Aorta (tissue), 5 donors: ENCODE measurements at regions not wholly inside any gene's neighbourhood (a gene's known extent, or its start where the extent isn't known, plus 50 kb on each side); places are given as distances from the start of the nearest gene placed in this dataset.

Experiments used
- ATAC-seq: fragments of 200-7000 bp; cut with Tn5 transposase; one replicate; pipeline ENCODE4 v1.9.1; 2022; ENCODE audit warnings: moderate library complexity; ENCODE audit not compliant: low FRiP score
- DNase-seq, 2 donors: peaks; one replicate each; pipeline ENCODE4 v3.0.0-alpha.2; 2020
- H3K27ac ChIP-seq, 2 donors: one replicate each; pipeline ENCODE4 v1.5.1; 2013; ENCODE audit warnings: low read length in 2 of 2, mild to moderate bottlenecking in 2 of 2, moderate library complexity in 2 of 2, control low read depth in 1 of 2, inconsistent platforms in 1 of 2, low read depth in 1 of 2
- H3K27me3 ChIP-seq, 2 donors: one replicate each; pipeline ENCODE4 v1.6.1; 2013; ENCODE audit warnings: control low read depth in 1 of 2, low read length in 1 of 2, mild to moderate bottlenecking in 1 of 2, moderate library complexity in 1 of 2; ENCODE audit not compliant: insufficient read depth in 2 of 2, control insufficient read depth in 1 of 2
- H3K36me3 ChIP-seq, 2 donors: one replicate each; pipeline ENCODE4 v1.6.1; 2013; ENCODE audit warnings: control low read depth in 1 of 2, low read length in 1 of 2, mild to moderate bottlenecking in 1 of 2; ENCODE audit not compliant: insufficient read depth in 2 of 2, control insufficient read depth in 1 of 2
- H3K4me1 ChIP-seq, 2 donors: one replicate each; pipeline ENCODE4 v1.6.1; 2013; ENCODE audit warnings: low read length in 2 of 2, control low read depth in 1 of 2, mild to moderate bottlenecking in 1 of 2, moderate library complexity in 1 of 2; ENCODE audit not compliant: insufficient read depth in 2 of 2, control insufficient read depth in 1 of 2
- H3K4me3 ChIP-seq, 2 donors: one replicate each; pipeline ENCODE4 v1.5.1; 2013; ENCODE audit warnings: low read length in 2 of 2, control low read depth in 1 of 2, mild to moderate bottlenecking in 1 of 2
- H3K9me3 ChIP-seq: one replicate; pipeline ENCODE4 v1.6.1; 2013; ENCODE audit warnings: mild to moderate bottlenecking, low read length; ENCODE audit not compliant: control insufficient read depth
- WGBS, 2 donors: extraction: QIAGEN DNeasy Blood & Tissue Kit; methylation state at CpG; one replicate each; pipeline ENCODE4 v1.1.7; 2013; 5-methylcytosine and 5-hydroxymethylcytosine counted together
- intact Hi-C, 2 donors: fragments of 100-400 bp; cut with DNase I; formaldehyde crosslinking; loops; one replicate each; pipeline versions ENCODE4 v1.14.2 to v1.15.0; 2022
- donor health status: healthy with polysubstance abuse.
- donor health status: Bipolar disorder and iron deficiency.
- donor health status: DM: no; HTN: no; CAD: no.
- donor health status: DM: no; HTN: no; CAD: no.
- donor health status: DM: yes; HTN: yes; CAD: no.

GRCh38 chr3:102664126-102664525 is 229.3 kb downstream of the ZPLD1 start:
- H3K27me3 ChIP-seq, result no peaks in the 10 kb centered on the region
- no peaks in the 10 kb centered on the region for H3K9me3 ChIP-seq
- 93 to 94% methylated on average over 6 of the region's 6 CpGs for WGBS, 2 donors
- peak; percentile 41 for ATAC-seq
- H3K27ac ChIP-seq, result no peak overlapping the region
- no peak overlapping the region for H3K4me3 ChIP-seq
- intact Hi-C loops, result no loop called here
- no peaks in the 10 kb centered on the region for H3K36me3 ChIP-seq
- no peaks in the 10 kb centered on the region for H3K4me1 ChIP-seq
- no peak for DNase-seq

GRCh38 chr3:102665183-102665582 is 230.4 kb downstream of the ZPLD1 start:
- ATAC-seq (no peak), DNase-seq (no peak)
- no peaks in the 10 kb centered on the region for H3K9me3 ChIP-seq
- H3K27me3 ChIP-seq, result no peaks in the 10 kb centered on the region
- WGBS, 2 donors, result 85 to 86% methylated on average over 4 of the region's 4 CpGs
- intact Hi-C loops, result no loop called here
- H3K36me3 ChIP-seq, result no peaks in the 10 kb centered on the region
- H3K27ac ChIP-seq, result no peak overlapping the region
- no peak overlapping the region for H3K4me3 ChIP-seq
- H3K4me1 ChIP-seq, result no peaks in the 10 kb centered on the region

GRCh38 chr3:102668247-102668646 is 233.4 kb downstream of the ZPLD1 start:
- Histone ChIP-seq H3K4me3 (no peak overlapping the region), H3K4me1 (no peaks in the 10 kb centered on the region), H3K36me3 (no peaks in the 10 kb centered on the region), H3K27me3 (no peaks in the 10 kb centered on the region), H3K27ac (no peak overlapping the region), H3K9me3 (no peaks in the 10 kb centered on the region)
- no peak for DNase-seq
- no peak for ATAC-seq
- intact Hi-C loops, result no loop called here
- 72 to 84% methylated on average over 4 of the region's 4 CpGs for WGBS, 2 donors

GRCh38 chr3:102670986-102671385 is 236.2 kb downstream of the ZPLD1 start:
- no peaks in the 10 kb centered on the region for H3K27me3 ChIP-seq
- H3K9me3 ChIP-seq, result no peaks in the 10 kb centered on the region
- DNase-seq (no peak), ATAC-seq (no peak)
- H3K4me1 ChIP-seq, result no peaks in the 10 kb centered on the region
- no peak overlapping the region for H3K27ac ChIP-seq
- H3K4me3 ChIP-seq, result no peak overlapping the region
- WGBS, 2 donors, result 44 to 53% methylated on average over 2 of the region's 2 CpGs
- intact Hi-C loops, result no loop called here
- no peaks in the 10 kb centered on the region for H3K36me3 ChIP-seq

GRCh38 chr3:102672305-102672704 is 237.5 kb downstream of the ZPLD1 start:
- Histone ChIP-seq H3K9me3 (no peaks in the 10 kb centered on the region), H3K27me3 (no peaks in the 10 kb centered on the region), H3K36me3 (no peaks in the 10 kb centered on the region), H3K27ac (no peak overlapping the region), H3K4me3 (no peak overlapping the region), H3K4me1 (no peaks in the 10 kb centered on the region)
- intact Hi-C loops, result no loop called here
- no peak for ATAC-seq
- DNase-seq, result no peak
- 23 to 27% methylated on average over 1 of the region's 1 CpG for WGBS, 2 donors

GRCh38 chr3:102673271-102674115 is 238.7 kb downstream of the ZPLD1 start:
- DNase-seq, result peak; percentile 63 to 82
- H3K4me1 ChIP-seq, result no peaks in the 10 kb centered on the region
- H3K27me3 ChIP-seq, result no peaks in the 10 kb centered on the region
- peak; percentile 86 for ATAC-seq
- H3K4me3 ChIP-seq, result no peak overlapping the region
- intact Hi-C loops, result no loop called here
- no peaks in the 10 kb centered on the region for H3K36me3 ChIP-seq
- no peaks in the 10 kb centered on the region for H3K9me3 ChIP-seq
- WGBS, 2 donors, result 10 to 11% methylated on average over 16 of the region's 16 CpGs
- H3K27ac ChIP-seq, result no peak overlapping the region

GRCh38 chr3:102674284-102674683 is 239.5 kb downstream of the ZPLD1 start:
- H3K36me3 ChIP-seq, result no peaks in the 10 kb centered on the region
- no peak overlapping the region for H3K4me3 ChIP-seq
- peak in 1 of 2 donors; percentile 62 for DNase-seq
- no peak overlapping the region for H3K27ac ChIP-seq
- H3K9me3 ChIP-seq, result no peaks in the 10 kb centered on the region
- no peak for ATAC-seq
- 88 to 92% methylated on average over 7 of the region's 7 CpGs for WGBS, 2 donors
- intact Hi-C loops, result no loop called here
- H3K4me1 ChIP-seq, result no peaks in the 10 kb centered on the region
- no peaks in the 10 kb centered on the region for H3K27me3 ChIP-seq

- no peak overlapping the region for H3K27ac ChIP-seq
- ATAC-seq (no peak), DNase-seq (no peak)
- H3K27me3 ChIP-seq, result no peaks in the 10 kb centered on the region
- no peaks in the 10 kb centered on the region for H3K4me1 ChIP-seq
- intact Hi-C loops, result no loop called here
- no peaks in the 10 kb centered on the region for H3K36me3 ChIP-seq
- no peaks in the 10 kb centered on the region for H3K9me3 ChIP-seq
- no peak overlapping the region for H3K4me3 ChIP-seq
These were observed 241.6 kb downstream of the ZPLD1 start for GRCh38 chr3:102676424-102676823.

GRCh38 chr3:102682741-102683140 is 247.9 kb downstream of the ZPLD1 start:
- Histone ChIP-seq H3K27me3 (no peaks in the 10 kb centered on the region), H3K9me3 (no peaks in the 10 kb centered on the region), H3K4me3 (no peak overlapping the region), H3K27ac (no peak overlapping the region), H3K4me1 (no peaks in the 10 kb centered on the region), H3K36me3 (no peaks in the 10 kb centered on the region)
- intact Hi-C loops, result no loop called here
- DNase-seq (no peak), ATAC-seq (no peak)
